Thymus (tissue), 11 donors: ENCODE measurements at regions not wholly inside any gene's neighbourhood (a gene's known extent, or its start where the extent isn't known, plus 50 kb on each side); places are given as distances from the start of the nearest gene placed in this dataset.

Experiments
- DNase-seq, 9 donors: peaks; one replicate each; pipeline ENCODE4 v3.0.0-alpha.2; 2013; ENCODE audit warnings: low spot score in 9 of 9, low read depth in 6 of 9, missing footprints in 1 of 9
- H3K27ac ChIP-seq, 2 donors: one replicate each; pipeline ENCODE4 v1.5.1; 2013; ENCODE audit warnings: control low read depth in 1 of 2, low read depth in 1 of 2, low read length in 1 of 2, mild to moderate bottlenecking in 1 of 2, moderate library complexity in 1 of 2
- H3K27me3 ChIP-seq, 2 donors: one replicate each; pipeline ENCODE4 v1.5.1; 2013; ENCODE audit warnings: low read length in 1 of 2; ENCODE audit not compliant: control insufficient read depth in 2 of 2, insufficient read depth in 1 of 2
- H3K36me3 ChIP-seq, 2 donors: one replicate each; pipeline ENCODE4 v1.5.1; 2013; ENCODE audit warnings: low read length in 1 of 2, mild to moderate bottlenecking in 1 of 2, moderate library complexity in 1 of 2; ENCODE audit not compliant: control insufficient read depth in 2 of 2, insufficient read depth in 2 of 2
- H3K4me1 ChIP-seq, 2 donors: one replicate each; pipeline ENCODE4 v1.5.1; 2013; ENCODE audit warnings: low read length in 2 of 2; ENCODE audit not compliant: control insufficient read depth in 2 of 2, insufficient read depth in 2 of 2
- H3K4me3 ChIP-seq, 2 donors: one replicate each; pipeline ENCODE4 v1.5.1; 2013; ENCODE audit warnings: low read length in 2 of 2, control low read depth in 1 of 2, mild to moderate bottlenecking in 1 of 2
- H3K9me3 ChIP-seq, 2 donors: one replicate each; pipeline ENCODE4 v1.5.1; 2013; ENCODE audit warnings: low read length in 1 of 2, mild to moderate bottlenecking in 1 of 2; ENCODE audit not compliant: control insufficient read depth in 2 of 2, insufficient read depth in 1 of 2
- WGBS: extraction: QIAGEN DNeasy Blood & Tissue Kit; methylation state at CpG from one replicate; pipeline ENCODE4 v1.1.7; 2013; 5-methylcytosine and 5-hydroxymethylcytosine counted together
- donor health status: healthy.

DNA sequence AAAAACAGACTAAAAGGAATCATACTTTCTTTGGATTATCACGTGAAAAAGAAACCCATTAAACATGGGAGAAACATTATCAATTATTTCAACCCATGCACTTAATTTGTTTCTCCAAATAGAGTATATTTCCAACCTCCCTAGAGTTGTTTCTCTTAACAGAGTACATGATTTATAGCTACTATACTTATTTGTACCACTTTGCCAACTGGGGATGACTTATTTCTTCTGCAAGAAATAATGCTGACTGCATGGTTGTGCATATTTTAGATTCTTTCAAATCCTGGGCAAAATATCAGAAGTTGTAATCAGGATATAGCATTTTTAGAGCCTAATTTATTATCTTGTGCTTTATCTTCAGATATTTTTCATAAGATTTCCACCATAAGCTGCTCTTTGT lies 629.1 kb upstream of the EYS start:
- WGBS, result 86% methylated on average over 1 of the region's 1 CpG
- no peak for DNase-seq
- Histone ChIP-seq H3K27ac (no peak overlapping the region), H3K9me3 (peaks cover 0 to 4% of the 10 kb centered on the region in 2 donors), H3K27me3 (no peaks in the 10 kb centered on the region), H3K4me1 (no peaks in the 10 kb centered on the region), H3K36me3 (no peaks in the 10 kb centered on the region), H3K4me3 (no peak overlapping the region)

- Histone ChIP-seq H3K4me1 (no peaks in the 10 kb centered on the region), H3K36me3 (no peaks in the 10 kb centered on the region), H3K27ac (no peak overlapping the region), H3K27me3 (no peaks in the 10 kb centered on the region), H3K9me3 (peaks cover 0 to under 1% of the 10 kb centered on the region in 2 donors), H3K4me3 (no peak overlapping the region)
- no peak for DNase-seq
- 85% methylated on average over 3 of the region's 3 CpGs for WGBS
Measured at GRCh38 chr6:66328200-66328599, 621.2 kb upstream of the EYS start.

DNA sequence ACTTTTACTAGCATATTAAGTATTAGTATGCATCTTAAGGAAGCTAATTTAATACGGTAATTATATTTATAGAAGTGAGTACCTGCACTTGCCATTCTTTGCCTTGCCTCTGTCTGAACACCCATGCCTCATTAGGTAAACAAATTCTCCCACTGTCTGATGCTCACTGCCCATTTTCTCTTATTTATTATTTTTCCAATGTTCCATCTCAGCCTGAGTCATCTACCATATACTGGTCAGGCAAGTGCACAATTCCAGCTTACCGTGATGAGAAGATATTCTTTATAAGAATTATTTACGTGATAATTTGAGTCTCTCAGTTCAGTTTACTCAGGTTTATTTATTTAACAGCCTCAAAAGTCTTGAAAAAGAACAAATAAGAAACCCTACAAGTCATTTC lies 619.2 kb upstream of the EYS start:
- no peak for DNase-seq
- no peak overlapping the region for H3K4me3 ChIP-seq
- H3K27ac ChIP-seq, result no peak overlapping the region
- no peaks in the 10 kb centered on the region for H3K27me3 ChIP-seq
- H3K9me3 ChIP-seq, result peaks cover 0 to 3% of the 10 kb centered on the region in 2 donors
- no peaks in the 10 kb centered on the region for H3K36me3 ChIP-seq
- WGBS, result 80% methylated on average over 3 of the region's 3 CpGs
- no peaks in the 10 kb centered on the region for H3K4me1 ChIP-seq

- no peak overlapping the region for H3K4me3 ChIP-seq
- H3K27ac ChIP-seq, result no peak overlapping the region
- no peaks in the 10 kb centered on the region for H3K36me3 ChIP-seq
- no peak for DNase-seq
- H3K27me3 ChIP-seq, result no peaks in the 10 kb centered on the region
- H3K9me3 ChIP-seq, result peaks cover 0 to 3% of the 10 kb centered on the region in 2 donors
- H3K4me1 ChIP-seq, result no peaks in the 10 kb centered on the region
- WGBS, result 92% methylated on average over 6 of the region's 6 CpGs
Measured at GRCh38 chr6:66321017-66321416, 614.0 kb upstream of the EYS start.

GRCh38 chr6:66307490-66307889 lies 600.5 kb upstream of the EYS start:
- no peaks in the 10 kb centered on the region for H3K9me3 ChIP-seq
- no peak for DNase-seq
- WGBS, result 93% methylated on average over 2 of the region's 2 CpGs
- H3K27ac ChIP-seq, result no peak overlapping the region
- H3K27me3 ChIP-seq, result no peaks in the 10 kb centered on the region
- no peaks in the 10 kb centered on the region for H3K36me3 ChIP-seq
- no peaks in the 10 kb centered on the region for H3K4me1 ChIP-seq
- H3K4me3 ChIP-seq, result no peak overlapping the region

DNA sequence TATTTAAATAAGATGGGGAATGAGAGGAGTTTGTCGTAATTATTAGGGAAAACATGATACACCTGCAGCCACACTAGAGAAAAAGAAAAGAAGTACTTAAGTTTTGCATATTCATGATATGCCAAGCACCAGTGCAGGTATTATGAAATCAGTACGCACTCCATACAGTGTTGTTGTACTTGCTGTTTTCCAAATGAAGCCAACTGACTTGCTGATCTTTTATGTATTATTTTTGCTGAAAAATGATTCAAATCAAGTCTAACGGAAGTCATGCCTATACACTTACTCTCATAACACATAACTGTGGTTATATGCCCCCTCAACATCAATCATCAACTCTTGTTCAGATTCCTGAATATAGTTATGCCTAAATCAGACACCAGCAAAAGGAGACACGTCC lies 584.9 kb upstream of the EYS start:
- Histone ChIP-seq H3K36me3 (no peaks in the 10 kb centered on the region), H3K4me1 (no peaks in the 10 kb centered on the region), H3K27me3 (no peaks in the 10 kb centered on the region), H3K9me3 (no peaks in the 10 kb centered on the region), H3K4me3 (no peak overlapping the region), H3K27ac (no peak overlapping the region)
- 80% methylated on average over 4 of the region's 4 CpGs for WGBS
- no peak for DNase-seq

DNA sequence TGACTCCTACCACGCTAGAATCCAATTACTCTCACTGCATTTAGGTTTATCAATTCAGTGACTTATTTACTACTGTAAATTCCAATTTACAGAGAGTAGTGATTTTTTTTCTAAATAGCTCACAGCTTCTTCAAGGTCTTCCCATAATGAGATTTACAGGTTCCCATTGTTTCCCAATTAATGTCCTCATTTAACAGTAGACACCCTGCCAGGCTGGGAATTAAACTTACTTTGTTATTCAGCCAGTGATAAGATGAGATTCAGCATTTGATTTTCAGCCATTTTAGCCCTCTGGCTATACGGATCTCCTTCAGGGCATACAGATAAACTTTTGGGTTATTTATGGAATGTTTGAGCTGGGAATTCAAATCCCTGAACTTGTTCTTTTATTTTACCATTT lies 582.9 kb upstream of the EYS start:
- Histone ChIP-seq H3K36me3 (no peaks in the 10 kb centered on the region), H3K9me3 (peaks cover 0 to 3% of the 10 kb centered on the region in 2 donors), H3K4me1 (no peaks in the 10 kb centered on the region), H3K4me3 (no peak overlapping the region), H3K27ac (no peak overlapping the region), H3K27me3 (no peaks in the 10 kb centered on the region)
- no peak for DNase-seq
- WGBS, result 84% methylated on average over 2 of the region's 2 CpGs

GRCh38 chr6:66278115-66278514 lies 571.1 kb upstream of the EYS start:
- H3K27me3 ChIP-seq, result no peaks in the 10 kb centered on the region
- H3K9me3 ChIP-seq, result peaks cover 1 to 5% of the 10 kb centered on the region in 2 donors
- no peak overlapping the region for H3K4me3 ChIP-seq
- no peaks in the 10 kb centered on the region for H3K36me3 ChIP-seq
- no peak overlapping the region for H3K27ac ChIP-seq
- H3K4me1 ChIP-seq, result no peaks in the 10 kb centered on the region
- no peak for DNase-seq

DNA sequence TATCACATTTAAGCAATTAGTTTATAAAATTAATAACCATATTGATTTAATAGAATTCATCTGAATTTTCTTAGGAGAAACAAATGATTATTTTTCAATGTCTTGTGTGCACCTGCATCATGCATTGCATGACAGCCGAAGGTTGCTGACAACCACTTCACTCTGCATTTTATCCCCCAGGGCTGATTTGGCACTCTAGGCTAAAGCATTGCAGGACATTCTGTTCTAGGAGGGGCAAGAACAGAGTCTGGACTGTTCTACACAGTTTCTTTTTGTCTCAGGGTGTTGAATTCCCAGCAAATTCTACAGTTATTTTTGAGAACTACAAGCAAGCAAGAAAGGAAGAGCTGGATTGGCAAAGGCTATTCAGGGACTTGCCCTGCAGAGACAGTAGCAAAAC lies 570.4 kb upstream of the EYS start:
- Histone ChIP-seq H3K4me1 (no peaks in the 10 kb centered on the region), H3K4me3 (no peak overlapping the region), H3K9me3 (peaks cover 1 to 5% of the 10 kb centered on the region in 2 donors), H3K27me3 (no peaks in the 10 kb centered on the region), H3K36me3 (no peaks in the 10 kb centered on the region), H3K27ac (no peak overlapping the region)
- DNase-seq, result no peak
- WGBS, result 95% methylated on average over 1 of the region's 1 CpG

GRCh38 chr6:66265737-66266136 lies 558.7 kb upstream of the EYS start:
- H3K9me3 ChIP-seq, result no peaks in the 10 kb centered on the region
- no peaks in the 10 kb centered on the region for H3K36me3 ChIP-seq
- no peak overlapping the region for H3K4me3 ChIP-seq
- no peaks in the 10 kb centered on the region for H3K27me3 ChIP-seq
- H3K27ac ChIP-seq, result no peak overlapping the region
- WGBS, result 48% methylated on average over 1 of the region's 1 CpG
- no peak for DNase-seq
- H3K4me1 ChIP-seq, result no peaks in the 10 kb centered on the region
